Astrocyte of the spinal cord (primary cell): ENCODE measurements at regions not wholly inside any gene's neighbourhood (a gene's known extent, or its start where the extent isn't known, plus 50 kb on each side); places are given as distances from the start of the nearest gene placed in this dataset.

ENCODE experiments used
- DNase-seq: peaks from one replicate; pipeline ENCODE4 v3.0.0; 2011; ENCODE audit warnings: low read depth, low spot score
- H3K4me3 ChIP-seq: 2 replicates; pipeline ENCODE4 v1.5.1; 2011; ENCODE audit warnings: low read depth, mild to moderate bottlenecking, low read length, moderate library complexity
- CTCF ChIP-seq: IDR thresholded peaks from 2 replicates; pipeline ENCODE4 v1.5.1; 2012; ENCODE audit warnings: low read depth, mild to moderate bottlenecking, low read length, inconsistent platforms
- in situ Hi-C: cut with HindIII; loops from 2 replicates; pipeline ENCODE4 v1.10.0; 2017; ENCODE audit warnings: low sequenced_read_pairs

- in situ Hi-C loops: no loop called here
- TF ChIP-seq CTCF: no peak
- H3K4me3 ChIP-seq: no peak overlapping the region
- DNase-seq: no peak
These were observed 770.0 kb downstream of the FLRT2 start for GRCh38 chr14:86299994-86300393.

GRCh38 chr14:86296173-86296572 is 766.2 kb downstream of the FLRT2 start:
- TF ChIP-seq CTCF: no peak
- peak; percentile 2 for DNase-seq
- in situ Hi-C loops: no loop called here
- H3K4me3 ChIP-seq: no peak overlapping the region

GRCh38 chr14:86288336-86288735 is 758.4 kb downstream of the FLRT2 start:
- DNase-seq: no peak
- in situ Hi-C loops: no loop called here
- H3K4me3 ChIP-seq: no peak overlapping the region
- TF ChIP-seq CTCF: no peak

- TF ChIP-seq CTCF: no peak
- DNase-seq: no peak
- no peak overlapping the region for H3K4me3 ChIP-seq
- in situ Hi-C loops: no loop called here
These were observed 749.5 kb downstream of the FLRT2 start for GRCh38 chr14:86279405-86279804.

- TF ChIP-seq CTCF: no peak
- no peak overlapping the region for H3K4me3 ChIP-seq
- in situ Hi-C loops: no loop called here
- DNase-seq: no peak
These were observed 728.0 kb downstream of the FLRT2 start for GRCh38 chr14:86257973-86258372.

GRCh38 chr14:86243158-86243557 is 713.2 kb downstream of the FLRT2 start:
- in situ Hi-C loops: no loop called here
- no peak for TF ChIP-seq CTCF
- no peak overlapping the region for H3K4me3 ChIP-seq
- no peak for DNase-seq

- DNase-seq: no peak
- no peak overlapping the region for H3K4me3 ChIP-seq
- in situ Hi-C loops: no loop called here
- no peak for TF ChIP-seq CTCF
These were observed 707.8 kb downstream of the FLRT2 start for GRCh38 chr14:86237733-86238132.
